ENCODE measurements at regions not wholly inside any gene's neighbourhood (a gene's known extent, or its start where the extent isn't known, plus 50 kb on each side); places are given as distances from the start of the nearest gene placed in this dataset.

- H3K4me3 ChIP-seq (ENCODE audit: low read length): peak overlapping the region; percentile 52
- peak; percentile 77 for DNase-seq (ENCODE audit: low read depth)
- no peak for TF ChIP-seq CTCF (conservative IDR thresholded peaks at IDR 0.05; ENCODE audit: low read depth, low read length)
Observed at GRCh38 chr10:112898540-112899390, 51.3 kb upstream of the TCF7L2 start.

DNA sequence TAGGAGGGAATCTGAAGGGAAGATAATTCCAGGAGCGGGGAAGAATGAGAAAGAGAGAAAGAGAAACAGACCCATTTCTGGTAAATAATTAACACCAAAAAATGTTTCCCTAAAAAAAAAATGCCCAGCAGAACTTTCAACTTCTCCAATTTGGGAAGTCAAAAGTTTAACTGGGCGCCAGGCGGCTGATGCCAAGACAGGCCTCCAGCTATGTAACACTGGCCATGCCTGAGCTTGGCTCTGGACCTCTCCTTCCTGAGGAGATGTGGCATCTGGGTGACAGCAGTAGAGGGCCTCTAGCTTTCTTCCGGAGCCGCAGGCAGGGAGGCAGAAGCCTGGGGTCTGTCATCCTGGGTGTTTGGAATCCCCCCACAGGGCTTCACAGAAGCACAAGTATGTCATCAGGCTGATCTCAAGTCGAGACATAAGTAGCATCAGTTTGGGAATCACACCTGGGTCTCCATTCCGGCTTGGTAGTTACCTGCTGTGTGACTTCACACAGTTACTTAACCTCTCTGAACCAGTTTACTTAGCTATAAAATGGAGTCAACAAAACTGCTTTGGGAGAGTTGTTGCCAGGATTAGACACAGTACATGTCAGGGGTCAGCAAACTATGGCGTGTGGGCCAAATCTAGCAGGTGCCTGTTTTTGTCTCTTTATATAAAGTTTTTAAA is 50.5 kb upstream of the TCF7L2 start:
- no peak overlapping the region for H3K4me3 ChIP-seq (ENCODE audit: low read length)
- no peak for DNase-seq (ENCODE audit: low read depth)
- no peak for TF ChIP-seq CTCF (conservative IDR thresholded peaks at IDR 0.05; ENCODE audit: low read depth, low read length)

Measured in retinal pigment epithelial cell (primary cell).